ENCODE measurements at regions not wholly inside any gene's neighbourhood (a gene's known extent, or its start where the extent isn't known, plus 50 kb on each side); places are given as distances from the start of the nearest gene placed in this dataset.
"Not testable (repeated sequence)": the region's sequence is repeated elsewhere in the genome, so short reads cannot be mapped to it uniquely, and the experiment has no call there.

GRCh38 chr11:13214276-13214675 lies 63.3 kb upstream of the BMAL1 start:
- no peaks in the 10 kb centered on the region for H3K9me3 ChIP-seq
- TF ChIP-seq CTCF (IDR thresholded peaks at IDR 0.05) (no peak), POLR2A (IDR thresholded peaks at IDR 0.05) (no peak)
- no peak for DNase-seq
- H3K36me3 ChIP-seq (ENCODE audit: low read depth, missing control alignments): no peaks in the 10 kb centered on the region
- H3K27me3 ChIP-seq: no peaks in the 10 kb centered on the region
- no peak overlapping the region for H3K4me3 ChIP-seq
- WGBS, 2 donors: 26 to 49% methylated on average over 5 of the region's 5 CpGs
- no peak overlapping the region for H3K27ac ChIP-seq
- intact Hi-C loops (cut with DNase I; ENCODE audit: low total_unique reads): no loop called here
- peaks cover 15% of the 10 kb centered on the region for H3K4me1 ChIP-seq

GRCh38 chr11:13215149-13215548 lies 62.4 kb upstream of the BMAL1 start:
- Histone ChIP-seq H3K4me1 (peaks cover 15% of the 10 kb centered on the region), H3K27me3 (no peaks in the 10 kb centered on the region), H3K4me3 (no peak overlapping the region), H3K9me3 (no peaks in the 10 kb centered on the region), H3K27ac (no peak overlapping the region), H3K36me3 (ENCODE audit: low read depth, missing control alignments) (no peaks in the 10 kb centered on the region)
- WGBS, 2 donors: 96 to 98% methylated on average over 4 of the region's 4 CpGs
- intact Hi-C loops (cut with DNase I; ENCODE audit: low total_unique reads): no loop called here
- TF ChIP-seq CTCF (IDR thresholded peaks at IDR 0.05) (no peak), POLR2A (IDR thresholded peaks at IDR 0.05) (no peak)
- DNase-seq: no peak

GRCh38 chr11:13216019-13216710 lies 61.4 kb upstream of the BMAL1 start:
- DNase-seq: no peak
- Histone ChIP-seq H3K27me3 (no peaks in the 10 kb centered on the region), H3K9me3 (no peaks in the 10 kb centered on the region), H3K4me1 (peaks cover 15% of the 10 kb centered on the region), H3K4me3 (no peak overlapping the region), H3K36me3 (ENCODE audit: low read depth, missing control alignments) (no peaks in the 10 kb centered on the region), H3K27ac (no peak overlapping the region)
- 62 to 74% methylated on average over 4 to 8 of the region's 8 CpGs for WGBS, 2 donors
- TF ChIP-seq POLR2A (IDR thresholded peaks at IDR 0.05) (no peak), CTCF (IDR thresholded peaks at IDR 0.05) (no peak)
- intact Hi-C loops (cut with DNase I; ENCODE audit: low total_unique reads): no loop called here

- no peak for DNase-seq
- no peak overlapping the region for H3K4me3 ChIP-seq
- TF ChIP-seq POLR2A (IDR thresholded peaks at IDR 0.05) (no peak), CTCF (IDR thresholded peaks at IDR 0.05) (no peak)
- H3K27ac ChIP-seq: no peak overlapping the region
- H3K36me3 ChIP-seq (ENCODE audit: low read depth, missing control alignments): no peaks in the 10 kb centered on the region
- peaks cover 15% of the 10 kb centered on the region for H3K4me1 ChIP-seq
- H3K9me3 ChIP-seq: no peaks in the 10 kb centered on the region
- H3K27me3 ChIP-seq: no peaks in the 10 kb centered on the region
- 93% methylated on average over 3 of the region's 3 CpGs for WGBS, 2 donors
- intact Hi-C loops (cut with DNase I; ENCODE audit: low total_unique reads): no loop called here
Observed at GRCh38 chr11:13216711-13217075, 60.9 kb upstream of the BMAL1 start.

- peak overlapping the region in 1 of 2 donors; percentile 28 for H3K27ac ChIP-seq
- H3K36me3 ChIP-seq (ENCODE audit: low read depth, missing control alignments); H3K4me3 ChIP-seq; intact Hi-C loops (cut with DNase I; ENCODE audit: low total_unique reads); DNase-seq; H3K9me3 ChIP-seq; H3K27me3 ChIP-seq: not testable (repeated sequence)
- WGBS, 2 donors: 100% methylated on average over 1 of the region's 1 CpG
- peaks cover 15% of the 10 kb centered on the region for H3K4me1 ChIP-seq
Observed at GRCh38 chr11:13218685-13219084, 58.9 kb upstream of the BMAL1 start.
